ENCODE measurements at regions not wholly inside any gene's neighbourhood (a gene's known extent, or its start where the extent isn't known, plus 50 kb on each side); places are given as distances from the start of the nearest gene placed in this dataset.

GRCh38 chr11:110795112-110795624 lies 82.9 kb upstream of the ARHGAP20 start:
- TF ChIP-seq POLR2A (IDR thresholded peaks at IDR 0.05) (no peak), CTCF (IDR thresholded peaks at IDR 0.05) (no peak)

All from suprapubic skin (tissue), 3 donors.